Neural crest cell (in vitro differentiated cells): ENCODE measurements at regions not wholly inside any gene's neighbourhood (a gene's known extent, or its start where the extent isn't known, plus 50 kb on each side); places are given as distances from the start of the nearest gene placed in this dataset.

Source experiments
- DNase-seq: peaks from one replicate; pipeline ENCODE4 v3.0.0; 2021; ENCODE audit warnings: low read depth, mixed read lengths, low spot score
- H3K27ac Mint-ChIP-seq: one replicate; pipeline ENCODE4 v1.8.0; 2021; ENCODE audit warnings: mild to moderate bottlenecking, mixed read lengths; ENCODE audit not compliant: unreplicated experiment
- H3K27me3 Mint-ChIP-seq: 2 replicates; pipeline ENCODE4 v1.8.0; 2021; ENCODE audit warnings: low read depth, mild to moderate bottlenecking, mixed read lengths
- H3K36me3 Mint-ChIP-seq: 2 replicates; pipeline ENCODE4 v1.8.0; 2021; ENCODE audit warnings: low read depth, mild to moderate bottlenecking, mixed read lengths
- H3K4me1 Mint-ChIP-seq: 2 replicates; pipeline ENCODE4 v1.8.0; 2021; ENCODE audit warnings: mixed read lengths
- H3K4me3 Mint-ChIP-seq: one replicate; pipeline ENCODE4 v1.8.0; 2021; ENCODE audit warnings: mild to moderate bottlenecking, mixed read lengths
- H3K9me3 Mint-ChIP-seq: 2 replicates; pipeline ENCODE4 v1.8.0; 2021; ENCODE audit warnings: mixed read lengths
- TF ChIP-seq, protein P1 (sequence below): fragments of 200-600 bp; sonication (generic); conservative IDR thresholded peaks from 2 replicates; pipeline ENCODE4 v1.5.0; 2021; ENCODE audit warnings: antibody characterized with exemption, mild to moderate bottlenecking

DNA sequence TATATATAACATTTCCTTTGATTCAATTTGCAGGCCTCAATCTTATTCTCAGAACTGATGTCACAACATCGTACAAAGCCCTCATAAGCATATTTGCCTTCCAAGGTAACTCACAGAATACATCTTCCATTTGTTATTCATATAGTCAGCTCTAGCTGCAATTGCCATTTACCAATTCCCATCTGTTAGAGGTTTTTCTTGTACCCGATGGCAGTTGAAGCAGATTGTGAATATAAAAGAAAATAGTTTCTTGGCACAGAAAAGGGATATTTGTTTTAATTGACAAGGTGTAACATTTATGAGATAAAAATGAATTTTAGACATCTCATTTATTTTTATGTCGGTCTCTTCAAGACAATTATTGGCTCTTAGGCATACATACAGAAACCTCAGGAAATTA, 311.3 kb downstream of the TRIML1 start:
- H3K27ac Mint-ChIP-seq = no peak overlapping the region
- H3K9me3 Mint-ChIP-seq = no peaks in the 10 kb centered on the region
- H3K27me3 Mint-ChIP-seq = no peaks in the 10 kb centered on the region
- peaks cover 14% of the 10 kb centered on the region for H3K4me1 Mint-ChIP-seq
- DNase-seq = no peak
- TF ChIP-seq, protein P1, sequence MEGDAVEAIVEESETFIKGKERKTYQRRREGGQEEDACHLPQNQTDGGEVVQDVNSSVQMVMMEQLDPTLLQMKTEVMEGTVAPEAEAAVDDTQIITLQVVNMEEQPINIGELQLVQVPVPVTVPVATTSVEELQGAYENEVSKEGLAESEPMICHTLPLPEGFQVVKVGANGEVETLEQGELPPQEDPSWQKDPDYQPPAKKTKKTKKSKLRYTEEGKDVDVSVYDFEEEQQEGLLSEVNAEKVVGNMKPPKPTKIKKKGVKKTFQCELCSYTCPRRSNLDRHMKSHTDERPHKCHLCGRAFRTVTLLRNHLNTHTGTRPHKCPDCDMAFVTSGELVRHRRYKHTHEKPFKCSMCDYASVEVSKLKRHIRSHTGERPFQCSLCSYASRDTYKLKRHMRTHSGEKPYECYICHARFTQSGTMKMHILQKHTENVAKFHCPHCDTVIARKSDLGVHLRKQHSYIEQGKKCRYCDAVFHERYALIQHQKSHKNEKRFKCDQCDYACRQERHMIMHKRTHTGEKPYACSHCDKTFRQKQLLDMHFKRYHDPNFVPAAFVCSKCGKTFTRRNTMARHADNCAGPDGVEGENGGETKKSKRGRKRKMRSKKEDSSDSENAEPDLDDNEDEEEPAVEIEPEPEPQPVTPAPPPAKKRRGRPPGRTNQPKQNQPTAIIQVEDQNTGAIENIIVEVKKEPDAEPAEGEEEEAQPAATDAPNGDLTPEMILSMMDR = no peak
- H3K36me3 Mint-ChIP-seq = no peaks in the 10 kb centered on the region
- no peak overlapping the region for H3K4me3 Mint-ChIP-seq

DNA sequence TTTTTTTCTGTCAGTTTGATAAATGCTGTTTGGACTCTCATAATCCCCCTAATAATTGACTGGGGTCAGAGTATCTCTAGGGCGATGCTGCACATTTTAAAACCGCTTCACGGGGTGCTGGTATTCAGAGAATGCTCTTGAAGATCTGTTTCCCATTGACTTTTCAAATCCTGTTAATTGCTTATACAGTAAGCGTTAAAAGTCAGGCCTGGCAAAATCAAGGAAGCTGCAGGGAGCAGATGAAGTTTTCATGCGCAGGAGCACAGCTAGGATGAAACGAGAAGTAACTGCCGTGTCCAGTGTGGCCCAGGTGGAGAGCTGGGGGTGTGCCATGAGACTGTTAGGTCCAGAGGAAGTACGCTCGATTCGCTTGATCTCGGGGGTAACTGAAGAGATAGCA, 312.9 kb downstream of the TRIML1 start:
- no peaks in the 10 kb centered on the region for H3K36me3 Mint-ChIP-seq
- no peak overlapping the region for H3K27ac Mint-ChIP-seq
- H3K27me3 Mint-ChIP-seq = no peaks in the 10 kb centered on the region
- no peak for DNase-seq
- no peaks in the 10 kb centered on the region for H3K9me3 Mint-ChIP-seq
- TF ChIP-seq, protein P1 = no peak
- peaks cover 14% of the 10 kb centered on the region for H3K4me1 Mint-ChIP-seq
- H3K4me3 Mint-ChIP-seq = no peak overlapping the region

DNA sequence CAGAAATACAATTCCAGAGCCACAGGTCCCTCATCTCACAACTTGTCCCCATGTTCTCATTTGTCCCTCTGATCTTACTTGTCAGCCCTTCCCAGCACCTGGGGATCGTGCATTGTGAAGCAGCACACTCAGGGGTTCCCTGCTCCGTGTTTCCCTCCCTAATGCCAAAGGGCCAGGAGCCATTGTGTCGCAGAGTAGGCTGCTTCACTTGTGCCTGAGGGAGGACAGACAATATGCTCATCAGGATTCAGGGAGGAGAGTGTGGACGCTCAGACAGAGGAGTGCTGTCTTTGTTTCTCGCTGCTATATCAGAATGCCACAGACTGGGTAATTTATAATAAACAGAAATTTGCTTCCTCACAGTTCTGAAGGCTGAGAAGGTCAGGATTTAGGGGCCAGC, 315.3 kb downstream of the TRIML1 start:
- DNase-seq = no peak
- Mint-ChIP-seq H3K27ac (no peak overlapping the region), H3K4me3 (no peak overlapping the region), H3K4me1 (peaks cover 14% of the 10 kb centered on the region), H3K9me3 (peaks cover 3% of the 10 kb centered on the region), H3K27me3 (no peaks in the 10 kb centered on the region), H3K36me3 (no peaks in the 10 kb centered on the region)
- TF ChIP-seq, protein P1 = no peak

DNA sequence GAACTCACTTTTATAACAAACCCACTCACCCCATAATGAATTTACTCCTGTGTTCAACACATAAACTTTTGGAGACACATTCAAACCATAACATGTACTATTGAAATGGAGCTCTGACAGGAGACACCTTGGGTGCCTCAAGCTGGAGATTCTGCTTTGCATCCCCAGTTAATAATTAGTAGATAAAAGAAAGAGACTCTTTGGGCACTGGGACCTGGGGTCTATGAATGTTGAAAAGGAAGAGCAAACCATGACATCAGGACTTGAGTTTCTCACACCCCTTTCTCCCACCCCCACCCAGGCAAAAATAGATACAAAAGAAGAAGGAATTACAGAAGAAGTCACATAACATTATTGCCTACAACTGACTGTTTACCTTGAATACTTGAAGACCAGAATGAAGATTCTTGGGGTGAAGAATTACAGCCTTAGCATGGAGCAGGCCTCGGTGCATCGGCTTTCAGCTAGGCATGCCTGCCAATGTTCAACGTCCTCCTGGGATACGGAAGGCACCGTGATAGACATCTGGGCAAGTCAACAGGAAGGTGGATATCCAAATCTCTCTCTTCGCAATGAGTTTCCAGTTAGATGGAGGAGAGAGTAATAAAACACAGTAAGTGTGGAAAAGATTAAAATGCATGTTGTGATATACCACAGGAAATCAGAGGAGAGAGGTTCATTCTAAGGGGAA, 316.0 kb downstream of the TRIML1 start:
- Mint-ChIP-seq H3K27ac (no peak overlapping the region), H3K4me3 (no peak overlapping the region), H3K36me3 (no peaks in the 10 kb centered on the region), H3K4me1 (peaks cover 14% of the 10 kb centered on the region), H3K27me3 (no peaks in the 10 kb centered on the region), H3K9me3 (peaks cover 3% of the 10 kb centered on the region)
- DNase-seq = no peak
- TF ChIP-seq, protein P1 = no peak

DNA sequence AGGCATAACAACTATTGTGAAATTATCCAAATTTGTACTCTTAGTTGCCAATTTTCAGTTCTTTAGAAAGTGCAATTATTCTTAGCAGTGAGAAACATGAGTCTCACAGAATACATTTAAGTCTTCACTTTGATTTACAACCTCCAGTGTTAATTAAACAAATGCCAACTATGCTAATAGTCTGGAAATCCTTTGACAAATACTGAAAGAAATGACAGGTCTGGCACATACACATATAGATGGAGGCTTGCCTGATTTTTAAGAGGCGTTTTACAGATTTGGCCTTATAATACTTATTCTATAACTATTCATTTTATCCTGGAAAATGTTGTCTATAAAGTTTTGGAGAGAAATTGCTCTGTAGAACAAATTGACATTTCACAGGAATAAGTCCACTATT, 320.1 kb downstream of the TRIML1 start:
- DNase-seq = no peak
- Mint-ChIP-seq H3K4me3 (no peak overlapping the region), H3K9me3 (peaks cover 18% of the 10 kb centered on the region), H3K4me1 (peaks cover 7% of the 10 kb centered on the region), H3K36me3 (peaks cover 12% of the 10 kb centered on the region), H3K27me3 (no peaks in the 10 kb centered on the region), H3K27ac (no peak overlapping the region)
- TF ChIP-seq, protein P1 = no peak
